ENCODE measurements at regions not wholly inside any gene's neighbourhood (a gene's known extent, or its start where the extent isn't known, plus 50 kb on each side); places are given as distances from the start of the nearest gene placed in this dataset.

- TF ChIP-seq GATA2 (IDR thresholded peaks at IDR 0.05; ENCODE audit: low read depth, low read length): no peak
- TF ChIP-seq GATA3 (IDR thresholded peaks at IDR 0.05; ENCODE audit: low read depth, low read length): no peak
Measured at GRCh38 chr9:1414711-1415131, 364.6 kb downstream of the DMRT2 start.
